Gastrocnemius medialis (tissue), 4 donors: ENCODE measurements at regions not wholly inside any gene's neighbourhood (a gene's known extent, or its start where the extent isn't known, plus 50 kb on each side); places are given as distances from the start of the nearest gene placed in this dataset.

Experiments
- CTCF ChIP-seq, 5 experiments: fragments of 450-650 bp in 3 of 5; fragments of 200-600 bp in 2 of 5; sonication (generic) in 2 of 5; IDR thresholded peaks in 4 of 5; conservative IDR thresholded peaks in 1 of 5; 1 replicate in 4 of 5; 2 replicates in 1 of 5; pipeline ENCODE4 v1.5.1; 2016 to 2019; ENCODE audit warnings: antibody characterized with exemption in 5 of 5, mild to moderate bottlenecking in 3 of 5, moderate library complexity in 3 of 5
- POLR2A ChIP-seq, 2 donors: fragments of 450-650 bp; IDR thresholded peaks; one replicate each; pipeline ENCODE4 v1.6.1; 2017; ENCODE audit warnings: antibody characterized with exemption in 2 of 2, mild to moderate bottlenecking in 2 of 2, moderate library complexity in 2 of 2

GRCh38 chr12:97185567-97185966, 277.0 kb upstream of the RMST start:
- TF ChIP-seq POLR2A (IDR thresholded peaks at IDR 0.05) (no peak), CTCF (IDR thresholded peaks at IDR 0.05 in 4 of 5, conservative IDR thresholded peaks at IDR 0.05 in 1 of 5) (no peak)
